ENCODE measurements at regions not wholly inside any gene's neighbourhood (a gene's known extent, or its start where the extent isn't known, plus 50 kb on each side); places are given as distances from the start of the nearest gene placed in this dataset.
"Not testable (repeated sequence)": the region's sequence is repeated elsewhere in the genome, so short reads cannot be mapped to it uniquely, and the experiment has no call there.

DNA sequence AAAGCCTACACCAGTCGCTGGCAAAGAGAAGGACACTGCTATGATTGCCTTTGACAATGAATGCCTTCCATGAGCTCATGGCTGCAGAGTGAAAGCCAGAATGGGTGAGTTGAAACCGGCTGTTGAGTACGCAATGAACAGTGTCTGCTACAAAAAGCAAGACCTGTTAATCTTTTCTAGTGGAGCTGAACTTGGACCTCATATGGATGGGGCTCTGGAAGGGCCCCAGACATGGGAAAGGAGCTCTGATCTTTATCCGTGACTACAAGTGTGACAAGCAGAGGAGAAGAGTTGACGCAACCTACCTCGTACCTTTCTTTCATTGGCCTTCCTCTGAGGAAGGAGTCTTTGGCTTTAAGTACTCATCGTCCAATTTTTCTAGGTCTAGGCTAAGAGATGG lies 67.1 kb upstream of the TSC22D1 start:
- no peak for DNase-seq
- WGBS, 2 donors = 93 to 95% methylated on average over 7 of the region's 7 CpGs
- Histone ChIP-seq H3K36me3 (no peaks in the 10 kb centered on the region), H3K27me3 (no peaks in the 10 kb centered on the region), H3K4me1 (no peaks in the 10 kb centered on the region), H3K9me3 (no peaks in the 10 kb centered on the region), H3K4me3 (replicated peaks in 1 of 3) (no peak overlapping the region), H3K27ac (no peak overlapping the region)
- TF ChIP-seq, protein P1, sequence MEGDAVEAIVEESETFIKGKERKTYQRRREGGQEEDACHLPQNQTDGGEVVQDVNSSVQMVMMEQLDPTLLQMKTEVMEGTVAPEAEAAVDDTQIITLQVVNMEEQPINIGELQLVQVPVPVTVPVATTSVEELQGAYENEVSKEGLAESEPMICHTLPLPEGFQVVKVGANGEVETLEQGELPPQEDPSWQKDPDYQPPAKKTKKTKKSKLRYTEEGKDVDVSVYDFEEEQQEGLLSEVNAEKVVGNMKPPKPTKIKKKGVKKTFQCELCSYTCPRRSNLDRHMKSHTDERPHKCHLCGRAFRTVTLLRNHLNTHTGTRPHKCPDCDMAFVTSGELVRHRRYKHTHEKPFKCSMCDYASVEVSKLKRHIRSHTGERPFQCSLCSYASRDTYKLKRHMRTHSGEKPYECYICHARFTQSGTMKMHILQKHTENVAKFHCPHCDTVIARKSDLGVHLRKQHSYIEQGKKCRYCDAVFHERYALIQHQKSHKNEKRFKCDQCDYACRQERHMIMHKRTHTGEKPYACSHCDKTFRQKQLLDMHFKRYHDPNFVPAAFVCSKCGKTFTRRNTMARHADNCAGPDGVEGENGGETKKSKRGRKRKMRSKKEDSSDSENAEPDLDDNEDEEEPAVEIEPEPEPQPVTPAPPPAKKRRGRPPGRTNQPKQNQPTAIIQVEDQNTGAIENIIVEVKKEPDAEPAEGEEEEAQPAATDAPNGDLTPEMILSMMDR (IDR thresholded peaks at IDR 0.05) = no peak
- no peak for TF ChIP-seq POLR2A (IDR thresholded peaks at IDR 0.05)
- intact Hi-C loops (cut with DNase I) = no loop called here

DNA sequence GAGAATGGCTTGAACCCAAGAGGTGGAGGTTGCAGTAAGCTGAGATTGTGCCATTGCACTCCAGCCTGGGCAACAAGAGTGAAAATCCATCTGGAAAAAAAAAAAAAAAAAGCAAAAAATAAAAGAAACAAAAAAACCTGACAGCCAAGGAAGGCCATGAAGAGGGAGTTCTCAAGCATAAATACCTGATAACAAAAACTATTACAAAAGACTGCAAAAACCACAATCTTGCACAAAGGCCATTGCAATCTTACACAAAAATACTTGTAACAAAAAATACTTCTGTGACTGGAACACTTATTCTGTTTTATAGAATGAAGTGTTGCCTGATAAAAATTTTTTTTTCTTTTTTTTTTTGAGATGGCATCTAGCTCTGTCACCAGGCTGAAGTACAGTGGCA lies 61.5 kb upstream of the TSC22D1 start:
- Histone ChIP-seq H3K27ac (no peak overlapping the region), H3K4me1 (no peaks in the 10 kb centered on the region), H3K9me3 (no peaks in the 10 kb centered on the region), H3K27me3 (no peaks in the 10 kb centered on the region), H3K4me3 (replicated peaks in 1 of 3) (no peak overlapping the region), H3K36me3 (no peaks in the 10 kb centered on the region)
- TF ChIP-seq, protein P1 (IDR thresholded peaks at IDR 0.05) = no peak
- no peak for TF ChIP-seq POLR2A (IDR thresholded peaks at IDR 0.05)
- intact Hi-C loops (cut with DNase I) = no loop called here
- no peak for DNase-seq

DNA sequence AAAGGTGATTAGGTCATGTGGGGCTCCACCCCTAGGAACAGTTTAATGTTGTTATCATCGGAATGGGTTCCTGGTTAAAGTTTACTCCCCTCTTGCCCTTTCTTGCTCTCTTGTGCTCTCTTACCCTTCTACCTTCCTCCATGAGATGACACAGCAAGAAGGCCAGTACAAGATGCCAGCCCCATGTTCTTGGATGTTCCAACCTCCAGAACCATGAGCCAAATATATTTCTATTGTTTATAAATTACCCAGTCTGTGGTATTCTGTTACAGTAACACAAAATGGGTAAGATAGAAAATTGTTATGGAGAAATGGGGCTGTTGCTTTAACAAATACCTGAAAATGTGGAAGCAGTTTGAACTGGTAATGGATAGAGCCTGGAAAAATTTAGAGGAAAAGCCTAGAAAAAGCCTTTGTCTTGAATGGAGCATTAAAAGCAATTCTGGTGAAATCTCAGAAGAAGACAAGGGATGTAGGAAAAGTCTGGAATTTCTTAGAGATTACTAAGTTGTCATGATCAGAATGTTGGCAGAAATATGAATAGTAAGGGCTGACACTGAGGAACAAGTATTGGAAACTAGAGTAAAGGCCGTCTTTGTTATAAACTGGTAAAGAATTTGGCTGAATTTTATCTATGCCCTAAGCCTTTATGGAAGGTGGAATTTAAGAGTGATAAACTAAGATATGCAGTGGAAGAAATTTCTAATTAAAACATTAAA lies 53.5 kb upstream of the TSC22D1 start:
- no peaks in the 10 kb centered on the region for H3K36me3 ChIP-seq
- no peaks in the 10 kb centered on the region for H3K27me3 ChIP-seq
- WGBS, 2 donors = 85 to 92% methylated on average over 2 of the region's 2 CpGs
- H3K4me1 ChIP-seq = no peaks in the 10 kb centered on the region
- H3K27ac ChIP-seq = no peak overlapping the region
- TF ChIP-seq POLR2A (IDR thresholded peaks at IDR 0.05) = no peak
- TF ChIP-seq, protein P1 (IDR thresholded peaks at IDR 0.05) = no peak
- DNase-seq = no peak
- H3K4me3 ChIP-seq (replicated peaks in 1 of 3) = no peak overlapping the region
- intact Hi-C loops (cut with DNase I) = no loop called here
- H3K9me3 ChIP-seq = no peaks in the 10 kb centered on the region

DNA sequence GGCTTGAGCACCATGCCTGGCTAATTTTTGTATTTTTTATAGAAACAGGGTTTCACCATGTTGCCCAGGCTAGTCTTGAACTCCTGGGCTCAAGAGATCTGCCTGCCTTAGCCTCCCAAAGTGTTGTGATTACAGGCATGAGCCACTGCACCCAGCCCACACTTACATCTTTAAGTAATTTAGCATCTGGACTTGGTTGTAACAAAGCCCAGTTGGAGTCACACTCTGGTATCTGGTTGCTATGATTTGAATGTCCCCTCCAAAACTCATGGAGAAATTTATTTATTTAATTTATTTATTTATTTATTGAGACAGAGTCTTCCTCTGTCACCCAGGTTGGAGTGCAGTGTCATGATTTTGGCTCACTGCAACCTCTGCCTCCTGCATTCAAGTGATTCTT lies 52.7 kb upstream of the TSC22D1 start:
- H3K36me3 ChIP-seq; H3K4me1 ChIP-seq; H3K9me3 ChIP-seq; DNase-seq; intact Hi-C loops (cut with DNase I); H3K27me3 ChIP-seq; H3K4me3 ChIP-seq (replicated peaks in 1 of 3); H3K27ac ChIP-seq: not testable (repeated sequence)

DNA sequence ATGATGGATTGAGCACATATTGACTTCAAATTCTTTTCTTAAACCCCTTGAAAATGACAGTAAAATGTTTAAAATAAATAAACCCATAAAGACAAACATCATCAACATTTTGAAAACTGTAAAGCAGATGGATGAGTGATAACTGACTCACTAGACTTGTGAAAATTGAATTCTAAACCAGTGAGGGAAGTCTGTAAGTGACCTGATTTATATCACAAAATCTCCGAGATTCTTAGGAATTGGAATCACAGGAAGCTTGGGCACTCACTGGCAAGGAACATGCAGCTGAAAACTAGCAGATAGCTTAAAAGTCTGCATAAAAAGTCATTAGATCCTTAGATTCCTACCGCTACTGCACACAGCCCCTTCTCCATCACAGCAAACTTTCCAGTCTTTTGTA lies 51.3 kb upstream of the TSC22D1 start:
- no peaks in the 10 kb centered on the region for H3K27me3 ChIP-seq
- intact Hi-C loops (cut with DNase I) = no loop called here
- H3K4me1 ChIP-seq = no peaks in the 10 kb centered on the region
- no peaks in the 10 kb centered on the region for H3K36me3 ChIP-seq
- no peak overlapping the region for H3K4me3 ChIP-seq (replicated peaks in 1 of 3)
- TF ChIP-seq, protein P1 (IDR thresholded peaks at IDR 0.05) = no peak
- TF ChIP-seq POLR2A (IDR thresholded peaks at IDR 0.05) = no peak
- DNase-seq = no peak
- no peaks in the 10 kb centered on the region for H3K9me3 ChIP-seq
- no peak overlapping the region for H3K27ac ChIP-seq
- WGBS, 2 donors = 88 to 90% methylated on average over 2 of the region's 2 CpGs

DNA sequence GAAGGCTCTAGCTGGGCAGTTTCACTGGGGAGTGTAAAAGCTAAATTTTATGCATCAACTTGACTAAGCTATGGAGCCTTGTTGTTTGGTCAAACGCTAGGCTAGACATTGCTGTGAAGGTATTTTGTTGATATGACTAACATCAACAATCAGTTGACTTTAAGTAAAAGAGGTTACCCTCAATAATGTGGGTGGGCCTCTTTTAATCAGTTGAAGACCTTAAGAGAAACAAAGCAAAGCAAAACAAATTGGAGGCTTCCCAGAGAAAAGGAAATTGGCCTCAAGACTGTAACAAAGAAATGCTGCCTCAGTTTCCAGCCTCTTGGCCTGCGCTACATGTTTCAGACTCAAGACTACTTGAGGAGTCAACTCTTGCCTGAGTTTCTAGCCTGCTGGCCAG lies 50.0 kb upstream of the TSC22D1 start:
- no peaks in the 10 kb centered on the region for H3K36me3 ChIP-seq
- H3K4me1 ChIP-seq = no peaks in the 10 kb centered on the region
- H3K27me3 ChIP-seq = no peaks in the 10 kb centered on the region
- DNase-seq = no peak
- H3K27ac ChIP-seq = no peak overlapping the region
- no peaks in the 10 kb centered on the region for H3K9me3 ChIP-seq
- WGBS, 2 donors = 95 to 96% methylated on average over 2 of the region's 2 CpGs
- intact Hi-C loops (cut with DNase I) = no loop called here
- TF ChIP-seq, protein P1 (IDR thresholded peaks at IDR 0.05) = no peak
- TF ChIP-seq POLR2A (IDR thresholded peaks at IDR 0.05) = no peak
- H3K4me3 ChIP-seq (replicated peaks in 1 of 3) = no peak overlapping the region

Data from thyroid gland (tissue), 4 donors.